ENCODE measurements at regions not wholly inside any gene's neighbourhood (a gene's known extent, or its start where the extent isn't known, plus 50 kb on each side); places are given as distances from the start of the nearest gene placed in this dataset.

DNA sequence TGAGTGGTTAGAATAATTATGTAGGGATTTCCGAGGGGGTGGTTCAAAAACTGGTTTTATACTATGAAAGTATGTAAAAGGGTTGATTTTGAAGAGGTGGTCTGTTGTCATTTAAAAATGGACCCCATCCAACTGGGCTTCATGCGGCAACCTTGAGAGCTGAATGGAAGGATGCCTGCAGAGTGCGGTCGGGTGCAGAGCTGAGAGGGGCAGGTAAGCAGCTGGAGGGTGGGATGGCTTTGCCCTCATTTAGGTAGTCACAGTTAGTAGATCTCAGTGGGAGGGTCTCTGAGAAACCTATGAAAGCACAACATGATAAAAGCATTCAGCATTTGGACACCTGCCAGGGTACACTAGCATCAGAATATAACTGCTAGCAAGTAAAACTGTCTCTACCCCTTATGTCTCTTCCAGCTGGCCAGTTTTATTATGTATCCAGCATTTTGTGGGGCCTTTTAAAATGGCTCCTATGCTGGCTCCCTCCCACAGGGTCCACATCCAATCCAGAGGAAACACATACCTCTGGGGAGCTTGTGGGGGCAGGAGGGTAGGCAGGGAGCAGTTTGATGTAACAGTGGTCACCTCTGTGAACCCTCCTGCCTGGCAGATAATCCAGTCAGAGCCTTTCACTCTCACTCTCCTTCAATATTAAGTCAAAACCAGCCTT is 75.9 kb upstream of the MAGI2 start:
- TF ChIP-seq POLR2A (IDR thresholded peaks at IDR 0.05; ENCODE audit: low read length) (no peak), GATA1 (IDR thresholded peaks at IDR 0.05; ENCODE audit: low read depth, low read length) (no peak)
